ENCODE measurements at regions not wholly inside any gene's neighbourhood (a gene's known extent, or its start where the extent isn't known, plus 50 kb on each side); places are given as distances from the start of the nearest gene placed in this dataset.

DNA sequence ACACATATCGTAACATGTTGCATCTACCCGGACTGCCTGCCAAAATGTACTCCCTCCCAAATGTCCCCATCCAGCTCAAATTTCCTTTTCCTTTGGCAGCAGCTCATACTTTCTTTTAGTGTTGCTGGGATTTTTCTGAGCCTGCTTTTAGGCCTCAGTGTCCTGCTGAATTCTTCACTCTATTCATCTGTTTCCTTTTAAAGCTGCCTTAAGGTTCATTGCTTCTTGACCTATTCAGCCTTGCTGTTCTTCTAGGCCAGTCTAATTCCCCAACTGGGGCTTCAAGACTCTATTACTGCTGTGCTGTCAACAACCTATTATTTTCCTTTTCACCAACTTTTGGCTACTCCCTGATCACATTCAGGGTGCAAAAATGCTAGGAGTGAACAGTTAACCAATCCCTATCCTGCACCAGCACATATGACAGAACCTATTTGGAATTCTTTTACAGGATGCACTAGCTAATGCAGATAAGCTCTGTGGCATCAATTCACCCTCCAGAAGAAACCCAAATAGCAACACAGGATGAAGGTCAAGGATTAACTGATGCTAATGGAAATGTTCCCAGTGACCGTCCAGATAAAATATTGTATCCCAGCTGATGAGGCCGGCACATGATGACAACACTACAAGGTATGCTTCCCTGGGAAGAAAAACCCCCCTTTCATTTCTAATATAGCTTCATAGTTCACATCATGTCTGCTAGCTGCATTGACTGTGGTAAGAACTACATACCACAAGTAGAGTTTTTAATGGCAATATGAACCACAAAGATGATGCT is 114.7 kb upstream of the TTC29 start:
- TF ChIP-seq, protein P1, sequence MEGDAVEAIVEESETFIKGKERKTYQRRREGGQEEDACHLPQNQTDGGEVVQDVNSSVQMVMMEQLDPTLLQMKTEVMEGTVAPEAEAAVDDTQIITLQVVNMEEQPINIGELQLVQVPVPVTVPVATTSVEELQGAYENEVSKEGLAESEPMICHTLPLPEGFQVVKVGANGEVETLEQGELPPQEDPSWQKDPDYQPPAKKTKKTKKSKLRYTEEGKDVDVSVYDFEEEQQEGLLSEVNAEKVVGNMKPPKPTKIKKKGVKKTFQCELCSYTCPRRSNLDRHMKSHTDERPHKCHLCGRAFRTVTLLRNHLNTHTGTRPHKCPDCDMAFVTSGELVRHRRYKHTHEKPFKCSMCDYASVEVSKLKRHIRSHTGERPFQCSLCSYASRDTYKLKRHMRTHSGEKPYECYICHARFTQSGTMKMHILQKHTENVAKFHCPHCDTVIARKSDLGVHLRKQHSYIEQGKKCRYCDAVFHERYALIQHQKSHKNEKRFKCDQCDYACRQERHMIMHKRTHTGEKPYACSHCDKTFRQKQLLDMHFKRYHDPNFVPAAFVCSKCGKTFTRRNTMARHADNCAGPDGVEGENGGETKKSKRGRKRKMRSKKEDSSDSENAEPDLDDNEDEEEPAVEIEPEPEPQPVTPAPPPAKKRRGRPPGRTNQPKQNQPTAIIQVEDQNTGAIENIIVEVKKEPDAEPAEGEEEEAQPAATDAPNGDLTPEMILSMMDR (conservative IDR thresholded peaks at IDR 0.05), result no peak
- TF ChIP-seq ZFX (IDR thresholded peaks at IDR 0.05), result no peak
- H3K27ac ChIP-seq, result no peak overlapping the region

DNA sequence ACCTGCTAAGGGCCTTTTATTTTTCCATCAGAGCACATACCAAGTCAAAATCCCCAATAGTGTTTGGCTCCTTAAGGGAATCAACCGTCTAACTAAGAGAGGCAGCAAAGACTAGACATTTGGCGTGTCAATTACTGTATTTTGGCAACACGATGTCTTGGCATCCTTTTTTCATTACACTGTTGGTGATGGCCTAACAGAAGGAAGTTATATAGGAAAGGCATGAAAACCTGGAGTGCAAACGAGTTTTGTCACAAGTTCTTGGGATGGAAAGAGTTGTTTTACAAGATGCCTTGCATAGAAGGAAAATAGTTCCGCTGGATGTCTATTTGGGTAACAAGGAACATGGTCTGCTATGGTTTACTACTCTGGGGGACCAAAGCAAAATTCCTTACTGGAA is 119.2 kb upstream of the TTC29 start:
- no peak overlapping the region for H3K27ac ChIP-seq
- no peak for TF ChIP-seq ZFX (IDR thresholded peaks at IDR 0.05)
- TF ChIP-seq, protein P1 (conservative IDR thresholded peaks at IDR 0.05), result no peak

DNA sequence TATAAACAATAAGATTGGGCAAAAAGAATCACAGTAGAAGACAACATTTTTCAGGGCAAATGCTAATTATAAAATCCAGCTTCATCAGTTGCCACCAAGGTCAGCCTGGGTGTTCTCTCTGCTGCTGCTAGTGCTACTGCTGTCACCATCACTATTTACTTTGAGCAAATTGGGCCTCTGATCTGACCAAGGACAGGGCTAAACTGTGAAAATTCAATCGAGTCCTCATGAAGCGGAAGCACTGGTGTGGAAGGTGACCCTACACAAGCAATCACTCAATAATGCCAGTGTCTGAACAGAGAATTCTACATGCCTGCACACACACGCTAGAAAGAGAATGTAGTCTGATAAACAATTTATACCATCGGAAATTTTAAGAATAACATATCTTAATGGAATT is 122.9 kb upstream of the TTC29 start:
- no peak overlapping the region for H3K27ac ChIP-seq
- no peak for TF ChIP-seq ZFX (IDR thresholded peaks at IDR 0.05)
- TF ChIP-seq, protein P1 (conservative IDR thresholded peaks at IDR 0.05), result no peak

DNA sequence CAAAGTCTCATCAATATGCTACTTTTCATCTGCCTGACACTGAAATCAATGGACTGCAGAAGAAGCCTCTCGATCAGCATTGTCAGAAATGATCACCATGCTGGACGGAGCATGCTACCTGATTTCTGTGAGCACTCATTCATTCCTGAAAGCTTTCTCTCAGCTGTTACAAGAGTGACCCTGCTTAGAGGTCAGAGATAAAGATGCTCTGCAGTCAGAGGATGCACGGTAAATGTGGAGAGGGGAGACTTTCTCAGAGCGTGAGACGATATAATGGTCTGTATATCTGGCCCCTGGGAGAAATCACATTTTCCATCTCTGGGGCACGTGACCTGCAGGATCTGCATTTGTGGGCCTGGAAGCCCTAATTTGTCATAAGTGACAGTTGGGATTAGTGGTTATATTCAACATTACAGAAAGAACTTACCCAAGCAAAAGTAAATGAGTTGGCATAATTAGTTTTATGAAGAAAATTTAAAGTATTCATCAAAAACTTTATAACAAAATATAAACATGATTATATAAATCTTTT is 125.6 kb upstream of the TTC29 start:
- H3K27ac ChIP-seq, result no peak overlapping the region
- TF ChIP-seq ZFX (IDR thresholded peaks at IDR 0.05), result no peak
- TF ChIP-seq, protein P1 (conservative IDR thresholded peaks at IDR 0.05), result no peak

DNA sequence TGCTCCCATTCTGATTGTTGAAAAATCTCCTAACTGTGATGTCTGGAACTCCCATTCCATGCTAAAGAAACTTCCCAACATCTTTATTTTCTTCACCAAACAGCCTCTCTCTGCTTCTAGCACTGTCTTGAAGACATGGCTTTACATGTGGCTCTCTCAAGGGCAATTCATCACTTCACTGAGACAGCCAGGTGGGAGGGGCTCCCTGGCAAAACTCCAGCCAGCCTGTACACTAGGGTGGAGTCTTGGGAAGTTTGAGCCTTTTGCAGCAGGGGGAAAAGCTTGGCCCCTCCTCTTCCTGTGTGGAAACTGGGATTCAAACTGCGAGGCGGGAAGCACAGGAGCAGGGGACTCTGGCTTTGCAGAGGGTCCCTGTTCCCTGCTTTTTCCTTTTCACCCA is 130.5 kb upstream of the TTC29 start:
- TF ChIP-seq, protein P1 (conservative IDR thresholded peaks at IDR 0.05), result no peak
- TF ChIP-seq ZFX (IDR thresholded peaks at IDR 0.05), result no peak
- H3K27ac ChIP-seq, result no peak overlapping the region

DNA sequence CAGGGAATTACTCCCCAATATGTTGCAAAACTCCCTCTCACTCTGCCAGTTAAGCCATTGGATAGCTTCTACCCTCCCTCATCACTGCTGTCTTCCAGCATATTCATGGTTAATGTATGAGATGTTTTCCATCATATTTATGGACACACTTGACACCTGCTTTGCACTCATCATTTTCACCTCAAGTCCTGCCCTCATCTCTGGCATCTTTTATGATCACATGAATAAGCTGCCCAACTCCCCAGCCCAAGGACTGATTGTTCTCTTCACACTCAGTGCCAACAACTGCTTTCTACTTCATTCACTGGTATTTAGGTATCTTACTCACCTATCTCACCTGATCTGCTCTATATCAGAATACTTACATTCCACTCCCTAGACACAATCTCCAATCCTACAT is 131.1 kb upstream of the TTC29 start:
- no peak for TF ChIP-seq ZFX (IDR thresholded peaks at IDR 0.05)
- TF ChIP-seq, protein P1 (conservative IDR thresholded peaks at IDR 0.05), result no peak
- no peak overlapping the region for H3K27ac ChIP-seq

DNA sequence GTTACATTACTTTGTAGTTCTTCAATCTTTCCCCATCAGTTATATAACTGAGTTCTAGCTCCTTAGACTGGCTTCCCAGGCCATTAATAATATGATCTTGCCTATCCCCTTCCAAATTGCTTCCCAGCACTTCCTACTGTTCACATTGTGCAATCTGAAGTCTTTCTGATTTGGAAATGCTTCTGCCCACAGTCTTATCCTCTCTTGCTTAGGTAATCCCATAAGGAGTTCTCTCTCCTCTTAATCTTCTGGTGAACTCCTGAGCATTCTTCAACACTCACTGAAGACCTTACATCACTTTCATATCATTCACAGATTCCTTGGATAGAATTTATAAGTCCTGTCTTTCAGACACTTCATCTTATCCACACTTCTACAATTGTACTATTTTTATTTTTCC is 132.7 kb upstream of the TTC29 start:
- no peak for TF ChIP-seq ZFX (IDR thresholded peaks at IDR 0.05)
- no peak overlapping the region for H3K27ac ChIP-seq
